Activated CD4-positive, alpha-beta memory T cell treated with anti-CD3 and anti-CD28 coated beads, Interleukin-2, amount 10 ng/mL, durations not matched to agents 7 days and 5 days (primary cell): ENCODE measurements at regions not wholly inside any gene's neighbourhood (a gene's known extent, or its start where the extent isn't known, plus 50 kb on each side); places are given as distances from the start of the nearest gene placed in this dataset.

Experiments used
- CTCF ChIA-PET: fragments of 350-600 bp; sonication (Branson Sonifier 250); formaldehyde crosslinking; loops from one replicate; lab custom pipeline; 2021; ENCODE audit warnings: antibody characterized with exemption, inconsistent platforms; lab: Charles Lee
- POLR2A ChIA-PET: fragments of 350-600 bp; sonication (Branson Sonifier 250); formaldehyde crosslinking; loops from one replicate; lab custom pipeline; 2021; ENCODE audit warnings: antibody characterized with exemption; lab: Charles Lee
- DNase-seq: peaks from one replicate; pipeline ENCODE4 v3.0.0-alpha.2; 2020
- H3K27ac Mint-ChIP-seq: one replicate; pipeline ENCODE4 v1.8.0; 2021; ENCODE audit warnings: mild to moderate bottlenecking, mixed read lengths
- H3K27me3 Mint-ChIP-seq: one replicate; pipeline ENCODE4 v1.8.0; 2021; ENCODE audit warnings: mixed read lengths
- H3K36me3 Mint-ChIP-seq: one replicate; pipeline ENCODE4 v1.8.0; 2021; ENCODE audit warnings: low read depth, mixed read lengths
- H3K4me1 Mint-ChIP-seq: one replicate; pipeline ENCODE4 v1.8.0; 2021; ENCODE audit warnings: mixed read lengths
- H3K4me3 Mint-ChIP-seq: one replicate; pipeline ENCODE4 v1.8.0; 2021; ENCODE audit warnings: mild to moderate bottlenecking, mixed read lengths
- H3K9me3 Mint-ChIP-seq: one replicate; pipeline ENCODE4 v1.8.0; 2021; ENCODE audit warnings: mixed read lengths

DNA sequence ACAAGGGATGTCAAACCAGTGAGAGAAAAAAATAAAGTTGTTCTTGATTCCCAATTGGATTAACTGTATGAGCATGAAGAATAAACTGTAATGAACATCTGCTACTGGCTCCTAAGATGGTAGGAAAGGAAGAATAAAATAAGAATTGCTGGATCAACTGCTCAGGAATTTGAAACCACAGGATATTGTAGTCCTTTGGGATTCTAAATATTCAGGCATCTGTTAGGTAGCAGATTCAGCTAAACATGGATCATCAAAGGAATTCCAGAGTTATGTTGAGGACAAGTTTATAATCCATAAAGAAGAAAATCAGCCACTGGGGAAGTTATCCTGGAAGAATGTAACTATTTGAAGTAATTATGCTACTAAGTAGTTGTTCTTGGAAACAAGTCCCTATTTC lies 65.8 kb downstream of the ISL1 start:
- H3K4me3 Mint-ChIP-seq, result no peak overlapping the region

DNA sequence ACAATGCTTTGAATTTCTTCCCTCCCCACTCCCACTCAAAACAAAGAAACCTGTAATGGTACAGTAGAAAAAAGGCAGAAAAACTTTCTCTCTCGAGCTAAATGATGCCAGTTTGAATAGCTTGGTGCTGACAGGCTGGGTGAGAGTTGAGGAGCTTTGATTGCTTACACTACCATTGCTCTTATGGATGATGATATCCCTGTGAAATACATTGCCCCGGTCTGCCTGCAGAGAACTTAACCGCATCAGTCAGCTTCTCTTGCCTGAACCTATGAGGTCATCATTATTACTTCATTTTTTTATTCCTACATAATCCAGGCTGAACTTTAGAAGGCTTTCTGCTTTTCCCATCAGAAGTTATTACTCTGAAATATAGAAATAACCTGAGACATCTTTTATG lies 69.3 kb downstream of the ISL1 start:
- POLR2A ChIA-PET, result no interaction called here
- DNase-seq, result no peak
- Mint-ChIP-seq H3K36me3 (no peaks in the 10 kb centered on the region), H3K4me3 (no peak overlapping the region), H3K27ac (no peak overlapping the region), H3K9me3 (no peaks in the 10 kb centered on the region), H3K27me3 (no peaks in the 10 kb centered on the region), H3K4me1 (no peaks in the 10 kb centered on the region)
- CTCF ChIA-PET, result no interaction called here

More for the DNA sequence above, 65.8 kb downstream of the ISL1 start:
- no peaks in the 10 kb centered on the region for H3K36me3 Mint-ChIP-seq
- H3K27ac Mint-ChIP-seq, result no peak overlapping the region
- CTCF ChIA-PET, result no interaction called here
- POLR2A ChIA-PET, result no interaction called here
- no peak for DNase-seq
- no peaks in the 10 kb centered on the region for H3K27me3 Mint-ChIP-seq
- H3K9me3 Mint-ChIP-seq, result no peaks in the 10 kb centered on the region
- H3K4me1 Mint-ChIP-seq, result no peaks in the 10 kb centered on the region

DNA sequence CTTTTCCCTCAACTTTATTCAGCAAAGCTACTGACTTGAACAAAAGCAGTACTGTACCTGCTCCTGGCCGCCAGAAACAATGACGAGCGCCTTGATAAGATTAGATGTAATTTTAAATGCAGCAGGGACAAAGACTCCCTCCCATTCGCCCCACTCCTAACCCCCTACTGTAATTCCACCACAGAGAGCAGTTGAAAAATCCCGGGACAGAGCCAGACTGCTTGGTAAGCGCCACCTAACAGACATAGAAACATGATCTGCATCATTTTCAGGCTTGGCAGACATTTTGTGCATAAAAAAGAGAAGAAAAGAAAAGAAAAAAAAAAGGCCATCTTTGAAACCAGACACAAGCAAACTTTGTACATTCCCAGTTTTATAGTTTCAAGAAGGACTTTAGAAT lies 81.9 kb downstream of the ISL1 start:
- DNase-seq, result no peak
- no peaks in the 10 kb centered on the region for H3K27me3 Mint-ChIP-seq
- no peaks in the 10 kb centered on the region for H3K9me3 Mint-ChIP-seq
- H3K27ac Mint-ChIP-seq, result no peak overlapping the region
- H3K4me1 Mint-ChIP-seq, result no peaks in the 10 kb centered on the region
- CTCF ChIA-PET, result no interaction called here
- POLR2A ChIA-PET, result no interaction called here
- H3K36me3 Mint-ChIP-seq, result no peaks in the 10 kb centered on the region
- H3K4me3 Mint-ChIP-seq, result no peak overlapping the region

DNA sequence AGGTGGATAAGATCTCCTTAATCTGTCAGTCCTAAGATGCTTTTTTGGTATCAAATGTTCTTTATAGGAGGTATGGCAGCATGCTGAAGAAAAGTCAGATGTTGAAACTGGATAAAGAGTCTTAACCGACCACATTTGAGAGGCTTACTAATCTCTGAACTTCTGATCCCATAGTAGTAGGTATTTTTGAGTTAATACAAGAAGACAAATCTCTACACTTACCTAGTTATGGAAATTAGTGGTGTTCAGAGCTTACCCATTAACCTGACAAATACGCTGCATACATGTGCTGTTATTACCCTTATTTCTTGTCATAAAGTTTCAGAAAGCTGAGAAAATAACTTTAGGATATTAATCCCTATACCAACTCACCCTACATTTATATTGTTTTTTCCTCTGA lies 83.0 kb downstream of the ISL1 start:
- H3K27ac Mint-ChIP-seq, result no peak overlapping the region
- no peaks in the 10 kb centered on the region for H3K27me3 Mint-ChIP-seq
- no peak for DNase-seq
- POLR2A ChIA-PET, result no interaction called here
- H3K9me3 Mint-ChIP-seq, result no peaks in the 10 kb centered on the region
- H3K4me1 Mint-ChIP-seq, result no peaks in the 10 kb centered on the region
- CTCF ChIA-PET, result no interaction called here
- H3K36me3 Mint-ChIP-seq, result no peaks in the 10 kb centered on the region
- no peak overlapping the region for H3K4me3 Mint-ChIP-seq

DNA sequence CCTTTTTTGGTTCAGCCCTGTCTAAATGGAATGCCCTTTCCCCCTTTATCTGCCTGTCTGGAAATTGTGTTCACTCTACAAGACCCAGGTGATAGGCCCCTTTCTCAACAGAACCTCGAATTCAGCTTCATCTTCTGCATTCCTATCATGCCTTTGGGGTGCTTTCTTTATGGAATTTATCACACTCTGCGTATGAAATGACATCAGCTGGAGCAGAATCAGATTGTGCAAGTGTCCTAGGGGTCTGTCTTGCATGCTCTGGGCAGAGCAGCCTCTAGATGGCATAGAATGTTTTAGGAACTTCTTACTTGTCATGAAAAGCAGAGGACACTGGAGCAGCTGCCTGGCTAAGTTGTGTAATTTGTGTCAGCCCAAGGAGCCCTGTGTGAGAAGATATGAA lies 84.9 kb downstream of the ISL1 start:
- Mint-ChIP-seq H3K36me3 (no peaks in the 10 kb centered on the region), H3K9me3 (no peaks in the 10 kb centered on the region), H3K27ac (no peak overlapping the region), H3K27me3 (no peaks in the 10 kb centered on the region), H3K4me3 (no peak overlapping the region), H3K4me1 (no peaks in the 10 kb centered on the region)
- CTCF ChIA-PET, result no interaction called here
- POLR2A ChIA-PET, result no interaction called here
- no peak for DNase-seq

DNA sequence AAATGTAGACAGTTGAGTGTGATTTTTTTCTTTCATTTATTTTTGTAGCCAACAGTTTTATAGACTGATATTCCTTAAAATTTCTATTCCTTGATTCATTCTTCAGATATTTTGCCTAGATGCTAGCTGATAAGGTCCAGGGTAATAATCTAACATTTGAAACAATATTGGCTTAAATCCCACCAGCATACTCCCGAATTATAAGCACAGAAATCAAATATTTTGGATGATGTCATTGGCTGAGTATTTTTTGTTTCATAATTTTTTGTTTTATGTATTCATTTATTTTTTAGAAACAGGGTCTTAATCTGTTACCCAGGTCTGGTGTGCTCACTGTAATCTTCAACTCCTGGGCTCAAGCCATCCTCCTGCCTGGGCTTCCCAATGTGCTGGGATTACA lies 88.4 kb downstream of the ISL1 start:
- no peaks in the 10 kb centered on the region for H3K36me3 Mint-ChIP-seq

DNA sequence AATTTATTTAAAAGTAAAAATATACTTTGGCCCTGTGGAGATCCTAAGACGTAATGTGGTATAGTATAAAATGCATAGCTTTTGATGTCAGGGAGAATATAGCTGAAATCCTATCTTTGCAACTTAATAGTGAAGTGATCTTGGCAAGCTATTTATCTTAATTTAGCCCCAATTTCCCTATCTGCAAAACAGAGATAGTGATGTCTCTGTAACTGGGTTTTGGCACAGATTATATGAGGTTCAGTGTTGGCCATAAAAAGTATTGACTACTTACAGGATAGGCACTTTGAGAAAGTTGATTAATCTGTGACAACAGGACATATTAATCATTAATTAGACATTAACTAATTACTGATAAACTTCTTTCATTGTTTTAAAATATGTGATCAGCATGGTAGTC lies 89.2 kb downstream of the ISL1 start:
- DNase-seq, result no peak
- Mint-ChIP-seq H3K27me3 (no peaks in the 10 kb centered on the region), H3K4me1 (no peaks in the 10 kb centered on the region), H3K4me3 (no peak overlapping the region), H3K9me3 (no peaks in the 10 kb centered on the region), H3K27ac (no peak overlapping the region), H3K36me3 (no peaks in the 10 kb centered on the region)
- ChIA-PET POLR2A (no interaction called here), CTCF (no interaction called here)

More for the DNA sequence above, 88.4 kb downstream of the ISL1 start:
- no peak overlapping the region for H3K4me3 Mint-ChIP-seq
- DNase-seq, result no peak
- H3K27me3 Mint-ChIP-seq, result no peaks in the 10 kb centered on the region
- no peak overlapping the region for H3K27ac Mint-ChIP-seq
- ChIA-PET CTCF (no interaction called here), POLR2A (no interaction called here)
- H3K9me3 Mint-ChIP-seq, result no peaks in the 10 kb centered on the region
- H3K4me1 Mint-ChIP-seq, result no peaks in the 10 kb centered on the region

DNA sequence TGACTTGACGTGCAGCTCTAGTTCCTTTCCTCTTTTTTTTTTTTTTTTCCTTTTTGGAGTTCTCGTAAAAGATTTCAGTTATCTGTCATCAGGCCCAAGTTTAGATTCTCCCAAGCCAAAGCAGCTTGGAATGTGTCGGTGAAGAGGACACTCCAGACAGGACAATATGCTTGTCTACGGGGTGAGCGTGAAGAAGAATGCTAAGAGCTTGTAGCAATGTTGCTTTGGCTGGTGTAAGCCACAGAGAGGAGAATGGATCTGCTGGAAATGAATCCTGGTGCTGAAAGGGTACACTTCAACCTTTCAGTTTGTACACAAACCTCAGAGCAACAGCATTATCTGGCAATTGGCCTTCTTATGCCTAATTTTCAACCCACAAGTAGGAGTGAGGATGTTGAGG lies 92.4 kb downstream of the ISL1 start:
- H3K27ac Mint-ChIP-seq, result no peak overlapping the region
- no peaks in the 10 kb centered on the region for H3K36me3 Mint-ChIP-seq
- H3K27me3 Mint-ChIP-seq, result no peaks in the 10 kb centered on the region
- ChIA-PET POLR2A (no interaction called here), CTCF (no interaction called here)
- peaks cover 3% of the 10 kb centered on the region for H3K9me3 Mint-ChIP-seq
- DNase-seq, result no peak
- no peak overlapping the region for H3K4me3 Mint-ChIP-seq
- H3K4me1 Mint-ChIP-seq, result no peaks in the 10 kb centered on the region

DNA sequence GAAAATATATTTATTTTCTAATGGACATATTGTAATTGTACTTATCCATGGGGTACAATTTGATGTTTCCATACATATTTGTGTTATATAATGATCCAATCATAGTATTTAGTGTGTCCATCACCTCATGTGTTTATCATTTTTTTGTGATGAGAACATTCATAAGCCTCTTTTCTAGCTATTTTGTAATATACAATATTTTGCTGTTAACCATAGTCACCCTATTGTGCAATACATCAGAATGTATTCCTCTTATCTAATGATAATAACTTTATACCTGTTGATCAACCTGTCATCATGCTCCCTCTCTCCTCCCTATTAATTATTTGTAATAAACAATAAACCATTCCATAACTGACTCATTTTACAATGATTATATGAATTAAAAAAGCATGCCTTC lies 93.2 kb downstream of the ISL1 start:
- Mint-ChIP-seq H3K9me3 (peaks cover 3% of the 10 kb centered on the region), H3K4me1 (no peaks in the 10 kb centered on the region), H3K36me3 (no peaks in the 10 kb centered on the region), H3K4me3 (no peak overlapping the region), H3K27me3 (no peaks in the 10 kb centered on the region), H3K27ac (no peak overlapping the region)
- ChIA-PET CTCF (no interaction called here), POLR2A (no interaction called here)
- DNase-seq, result no peak

DNA sequence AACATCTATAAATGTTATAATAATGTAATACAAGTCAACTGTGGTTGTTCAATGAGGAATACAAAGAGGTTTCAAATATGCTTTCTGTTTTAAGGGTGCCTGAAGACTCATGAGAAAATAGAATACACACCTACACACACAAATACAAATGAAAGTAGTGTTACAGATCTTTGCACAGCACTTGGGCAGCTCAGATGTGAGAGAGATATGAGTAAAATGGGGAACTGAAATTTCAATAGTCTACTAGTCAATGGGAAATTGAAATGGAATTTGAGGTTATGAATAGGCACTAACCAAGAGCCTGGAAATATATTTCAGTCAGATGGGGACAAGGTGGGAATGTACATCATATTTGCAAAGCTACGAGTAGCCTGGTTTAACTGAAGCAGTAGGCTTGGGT lies 96.6 kb downstream of the ISL1 start:
- Mint-ChIP-seq H3K9me3 (peaks cover 10% of the 10 kb centered on the region), H3K36me3 (no peaks in the 10 kb centered on the region), H3K27me3 (no peaks in the 10 kb centered on the region), H3K4me1 (no peaks in the 10 kb centered on the region), H3K4me3 (no peak overlapping the region), H3K27ac (no peak overlapping the region)
- ChIA-PET POLR2A (no interaction called here), CTCF (no interaction called here)
- DNase-seq, result no peak

DNA sequence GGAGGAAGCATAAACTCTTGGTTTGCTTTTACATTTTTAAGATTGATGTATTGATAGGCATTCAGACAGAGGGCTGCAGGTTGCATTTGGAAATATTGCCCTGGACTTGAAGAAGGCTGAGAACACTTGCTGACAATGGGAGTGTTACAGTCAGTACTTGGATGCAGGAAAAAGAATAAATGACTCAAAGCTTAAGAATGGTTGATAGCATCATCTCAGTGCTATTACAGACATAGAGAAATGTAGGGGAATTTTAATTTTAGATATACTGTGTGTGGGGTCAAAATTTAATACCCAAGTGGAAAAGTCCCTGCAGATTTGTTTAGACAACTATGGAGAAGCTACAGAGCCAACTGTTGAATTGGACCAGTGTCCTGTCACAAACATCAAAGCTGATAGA lies 101.1 kb downstream of the ISL1 start:
- Mint-ChIP-seq H3K4me1 (no peaks in the 10 kb centered on the region), H3K27ac (no peak overlapping the region), H3K4me3 (no peak overlapping the region), H3K9me3 (peaks cover 13% of the 10 kb centered on the region), H3K27me3 (no peaks in the 10 kb centered on the region), H3K36me3 (no peaks in the 10 kb centered on the region)
- ChIA-PET CTCF (no interaction called here), POLR2A (no interaction called here)
- DNase-seq, result no peak

DNA sequence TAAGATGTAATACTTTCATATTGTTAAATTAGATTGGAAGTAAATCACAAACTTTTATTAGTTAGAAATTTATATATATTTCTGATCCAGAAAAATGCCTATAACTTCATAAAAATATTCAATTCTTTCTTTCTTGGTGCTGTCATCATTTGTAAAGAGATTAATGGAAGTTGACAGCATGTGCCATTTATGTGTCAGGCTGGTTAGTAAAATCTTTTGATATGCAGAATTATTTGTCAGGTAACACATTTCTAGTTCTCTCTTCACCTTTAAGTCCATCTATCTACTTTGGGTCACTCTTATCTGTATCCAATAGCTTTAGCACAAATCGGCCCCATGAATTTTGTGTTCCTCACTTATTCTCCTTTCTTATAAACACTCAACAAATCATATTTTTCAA lies 102.9 kb downstream of the ISL1 start:
- H3K36me3 Mint-ChIP-seq, result no peaks in the 10 kb centered on the region
- no peak for DNase-seq
- no peaks in the 10 kb centered on the region for H3K4me1 Mint-ChIP-seq
- POLR2A ChIA-PET, result no interaction called here
- no peak overlapping the region for H3K27ac Mint-ChIP-seq
- H3K9me3 Mint-ChIP-seq, result peaks cover 10% of the 10 kb centered on the region
- H3K27me3 Mint-ChIP-seq, result no peaks in the 10 kb centered on the region
- CTCF ChIA-PET, result no interaction called here
- no peak overlapping the region for H3K4me3 Mint-ChIP-seq

DNA sequence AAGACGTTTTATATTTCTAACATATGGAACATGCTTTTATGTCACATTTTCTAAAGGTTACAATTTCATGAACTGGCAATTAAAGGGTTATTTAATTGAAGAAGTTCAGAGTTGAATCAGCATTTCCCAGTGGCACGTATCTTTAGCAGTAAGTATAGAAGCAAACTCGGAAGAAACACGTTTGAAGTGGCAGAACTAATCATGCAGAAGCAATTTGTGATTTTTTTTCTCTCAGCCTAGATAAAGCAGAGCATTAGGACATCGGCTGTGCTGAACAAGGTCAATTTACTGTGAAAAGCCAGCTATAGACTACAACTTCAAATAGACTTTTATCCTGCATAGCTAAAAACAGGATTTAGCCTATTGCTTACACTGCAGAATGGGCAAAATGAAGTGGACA lies 104.7 kb downstream of the ISL1 start:
- H3K9me3 Mint-ChIP-seq, result peaks cover 6% of the 10 kb centered on the region
- ChIA-PET POLR2A (no interaction called here), CTCF (no interaction called here)
- no peaks in the 10 kb centered on the region for H3K27me3 Mint-ChIP-seq
- no peak overlapping the region for H3K27ac Mint-ChIP-seq
- H3K4me1 Mint-ChIP-seq, result no peaks in the 10 kb centered on the region
- no peaks in the 10 kb centered on the region for H3K36me3 Mint-ChIP-seq
- no peak for DNase-seq
- no peak overlapping the region for H3K4me3 Mint-ChIP-seq

DNA sequence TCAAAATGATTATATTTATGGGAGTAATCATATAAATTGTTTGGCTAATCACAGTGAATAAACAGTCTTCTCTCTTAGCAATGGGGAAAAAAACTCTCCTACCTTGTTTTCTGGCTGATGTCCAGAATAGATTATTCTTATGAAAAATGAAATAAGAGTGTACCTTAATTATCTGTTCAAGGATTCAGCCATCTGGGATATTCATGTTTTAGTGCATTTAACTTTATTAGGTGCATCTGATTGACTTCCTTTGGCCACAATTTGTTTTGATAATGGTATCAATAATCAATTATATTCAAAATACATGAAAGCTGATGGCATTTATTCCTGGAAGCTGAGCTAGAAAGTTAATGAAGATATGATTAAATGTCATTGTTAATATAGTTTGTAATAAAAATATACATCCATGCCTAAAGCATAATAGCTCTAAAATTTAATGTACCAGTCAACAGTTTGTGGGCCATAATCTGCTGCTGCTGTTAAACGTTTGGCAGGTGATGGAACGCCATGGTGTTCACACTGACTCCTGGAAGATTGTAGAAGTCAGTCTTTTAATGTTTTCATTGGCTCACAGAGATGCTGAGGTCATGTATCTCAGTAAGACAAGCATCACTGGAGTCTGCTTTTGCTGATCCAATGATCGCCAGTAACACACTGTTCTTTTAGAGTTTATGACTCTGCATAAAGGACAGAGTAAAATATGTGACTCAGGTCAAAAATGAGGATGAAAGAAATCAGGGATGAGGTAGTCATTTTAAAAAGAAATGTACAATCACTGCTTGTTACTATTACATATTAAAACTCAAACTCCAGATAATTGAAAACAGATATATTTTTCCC lies 105.8 kb downstream of the ISL1 start:
- H3K27me3 Mint-ChIP-seq, result no peaks in the 10 kb centered on the region
- no peak for DNase-seq
- H3K36me3 Mint-ChIP-seq, result no peaks in the 10 kb centered on the region
- POLR2A ChIA-PET, result no interaction called here
- no peak overlapping the region for H3K27ac Mint-ChIP-seq
- H3K4me1 Mint-ChIP-seq, result no peaks in the 10 kb centered on the region
- CTCF ChIA-PET, result no interaction called here
- peaks cover 3% of the 10 kb centered on the region for H3K9me3 Mint-ChIP-seq
- no peak overlapping the region for H3K4me3 Mint-ChIP-seq
